ENCODE measurements at regions not wholly inside any gene's neighbourhood (a gene's known extent, or its start where the extent isn't known, plus 50 kb on each side); places are given as distances from the start of the nearest gene placed in this dataset.

DNA sequence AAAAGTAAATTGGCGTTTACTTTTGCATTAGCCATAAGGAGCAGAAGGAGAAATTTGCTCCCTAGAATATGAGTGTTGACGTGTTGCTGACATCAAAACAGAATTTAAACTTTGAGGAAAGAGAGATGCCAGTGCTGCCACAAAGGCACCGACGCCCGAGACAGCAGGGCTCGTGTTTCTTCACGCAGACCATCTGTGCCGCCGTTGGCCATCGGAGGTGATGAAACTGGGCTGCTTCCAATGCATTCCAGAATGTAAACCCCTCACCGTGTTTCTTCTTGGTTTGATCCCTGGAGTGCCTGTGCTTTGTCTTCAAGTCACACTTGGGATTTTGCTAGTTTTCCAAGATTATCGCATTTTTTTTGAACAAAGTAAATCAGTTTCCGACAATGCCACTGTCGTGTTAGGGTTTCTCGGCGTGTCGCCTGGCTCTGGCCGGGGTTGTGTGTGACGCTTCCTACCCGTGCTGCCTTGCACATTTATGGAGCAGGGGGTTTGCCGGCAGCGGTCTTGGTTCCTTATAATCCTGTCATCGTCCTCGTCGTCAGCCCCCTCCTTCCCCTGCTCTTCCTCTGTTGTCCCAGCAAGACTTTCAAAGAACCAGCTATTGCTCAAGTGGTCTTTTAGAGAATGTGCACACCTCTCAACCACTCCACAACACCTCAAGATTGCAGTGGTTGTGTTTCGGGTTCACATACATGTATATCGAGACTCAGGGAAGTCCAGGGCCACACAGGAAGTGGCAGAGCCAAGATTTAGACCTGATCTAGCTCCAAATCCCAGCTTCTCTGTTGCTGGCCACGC, 103.9 kb downstream of the METRNL start:
- no peaks in the 10 kb centered on the region for H3K4me1 ChIP-seq (ENCODE audit: control insufficient read depth, insufficient read depth, low read length, poor library complexity, severe bottlenecking)
- H3K36me3 ChIP-seq (ENCODE audit: control insufficient read depth, insufficient read depth, low read length), result no peaks in the 10 kb centered on the region
- no peak overlapping the region for H3K27ac Mint-ChIP-seq
- H3K9me3 Mint-ChIP-seq, result peaks cover 0 to 3% (median 0%) of the 10 kb centered on the region in 7 donors
- DNase-seq (no peak), ATAC-seq (ENCODE audit: low read depth in 2 of 2) (no peak)
- no peak overlapping the region for H3K27ac ChIP-seq (ENCODE audit: insufficient read depth, low read length, poor library complexity, severe bottlenecking)
- peaks cover 4% of the 10 kb centered on the region for H3K27me3 Mint-ChIP-seq
- H3K4me3 Mint-ChIP-seq, result no peak overlapping the region
- no peaks in the 10 kb centered on the region for H3K36me3 Mint-ChIP-seq
- H3K9me3 ChIP-seq (ENCODE audit: control insufficient read depth in 2 of 2, low read length in 2 of 2), result no peaks in the 10 kb centered on the region
- H3K4me1 Mint-ChIP-seq, result peaks cover 0 to 3% (median 0%) of the 10 kb centered on the region in 4 donors
- H3K4me3 ChIP-seq (ENCODE audit: low read depth, low read length), result no peak overlapping the region
- H3K27me3 ChIP-seq (ENCODE audit: control insufficient read depth, insufficient read depth, low read length), result no peaks in the 10 kb centered on the region

DNA sequence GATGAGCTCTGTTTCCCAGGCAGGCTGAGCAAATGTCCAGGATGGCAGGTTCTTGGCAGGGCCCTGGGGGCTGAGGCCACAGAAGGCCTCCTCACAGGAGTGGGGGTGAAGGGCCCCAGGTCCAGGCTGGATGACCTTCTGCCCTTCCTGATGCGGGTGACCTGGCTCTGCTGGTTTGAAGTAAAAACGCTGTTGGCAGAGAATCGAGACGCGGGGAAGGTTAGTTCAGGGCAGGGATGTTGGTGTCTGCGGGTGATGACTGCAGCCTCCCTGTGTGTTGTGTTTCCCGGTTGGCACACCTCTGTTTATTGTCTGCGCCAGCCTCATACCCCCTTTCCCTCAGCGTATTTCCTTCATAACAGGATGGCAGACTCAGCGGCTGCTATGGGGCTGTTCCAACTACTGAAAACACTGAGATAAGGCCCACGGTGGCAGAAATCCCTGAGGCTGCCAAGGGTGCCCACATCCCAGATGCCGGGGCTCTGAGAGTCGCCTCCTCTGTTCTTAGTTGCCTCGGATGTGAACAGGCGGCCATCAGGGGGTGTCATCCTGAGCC, 104.6 kb downstream of the METRNL start:
- no peak for ATAC-seq (ENCODE audit: low read depth in 2 of 2)
- no peaks in the 10 kb centered on the region for H3K36me3 Mint-ChIP-seq

DNA sequence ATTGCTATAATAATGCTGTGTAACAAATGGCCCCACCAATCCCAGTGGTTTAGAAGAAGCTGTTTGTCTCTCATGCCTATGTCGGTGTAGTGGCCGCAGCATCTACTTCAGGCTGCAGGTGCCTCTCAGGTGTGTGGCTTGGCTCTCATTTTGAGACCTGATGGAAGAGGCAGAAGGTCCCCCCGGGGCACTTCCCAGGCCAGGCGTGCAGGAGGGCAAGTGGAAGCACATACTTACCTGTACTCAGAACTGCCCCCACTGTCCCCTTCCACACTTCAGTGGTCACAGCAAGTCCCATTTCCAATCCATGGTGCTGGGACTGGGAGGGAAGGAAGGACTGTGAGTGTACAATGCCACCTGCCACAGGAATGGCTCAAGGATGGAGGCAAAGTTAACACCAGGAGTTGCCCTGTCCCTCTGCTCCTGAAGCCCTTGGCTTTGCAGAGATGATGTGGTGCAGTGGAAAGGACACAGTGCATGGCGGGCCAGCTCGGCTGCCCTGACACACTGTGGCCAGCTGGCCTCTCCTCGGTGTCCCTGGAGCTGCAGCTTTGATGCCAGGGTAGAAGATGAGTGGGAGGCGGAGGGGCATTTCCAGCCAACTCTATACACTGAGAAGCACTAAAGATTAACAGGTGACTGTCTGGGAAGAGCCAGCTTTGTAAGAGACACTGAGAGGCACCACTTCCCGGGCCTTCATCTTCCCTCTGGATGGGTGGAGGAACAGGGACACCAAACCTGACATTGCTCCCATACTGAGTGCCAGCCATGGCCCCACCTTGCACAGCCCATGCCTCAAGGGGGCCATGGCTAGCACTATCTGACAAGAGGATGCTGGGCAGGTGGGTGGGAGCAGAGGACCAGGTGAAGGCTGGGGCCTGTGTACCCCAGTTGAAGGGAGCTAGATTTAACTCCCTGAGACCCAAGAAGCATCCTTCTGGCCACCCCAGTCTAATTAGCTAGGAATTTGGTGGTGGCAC, 105.9 kb downstream of the METRNL start:
- ATAC-seq (ENCODE audit: low read depth in 2 of 2) (no peak), DNase-seq (no peak)
- H3K4me1 Mint-ChIP-seq, result peaks cover 0 to 3% (median 0%) of the 10 kb centered on the region in 4 donors
- no peaks in the 10 kb centered on the region for H3K9me3 ChIP-seq (ENCODE audit: control insufficient read depth in 2 of 2, low read length in 2 of 2)
- H3K27ac Mint-ChIP-seq, result peak overlapping the region in 1 of 3 donors; percentile 32
- H3K27ac ChIP-seq (ENCODE audit: insufficient read depth, low read length, poor library complexity, severe bottlenecking), result no peak overlapping the region
- H3K4me1 ChIP-seq (ENCODE audit: control insufficient read depth, insufficient read depth, low read length, poor library complexity, severe bottlenecking), result no peaks in the 10 kb centered on the region
- no peak overlapping the region for H3K4me3 Mint-ChIP-seq
- peaks cover 9% of the 10 kb centered on the region for H3K27me3 Mint-ChIP-seq
- no peaks in the 10 kb centered on the region for H3K36me3 Mint-ChIP-seq
- H3K4me3 ChIP-seq (ENCODE audit: low read depth, low read length), result no peak overlapping the region
- H3K9me3 Mint-ChIP-seq, result peaks cover 0 to 3% (median 0%) of the 10 kb centered on the region in 7 donors
- no peaks in the 10 kb centered on the region for H3K36me3 ChIP-seq (ENCODE audit: control insufficient read depth, insufficient read depth, low read length)
- no peaks in the 10 kb centered on the region for H3K27me3 ChIP-seq (ENCODE audit: control insufficient read depth, insufficient read depth, low read length)

More for the DNA sequence above, 104.6 kb downstream of the METRNL start:
- Histone ChIP-seq H3K36me3 (ENCODE audit: control insufficient read depth, insufficient read depth, low read length) (no peaks in the 10 kb centered on the region), H3K27me3 (ENCODE audit: control insufficient read depth, insufficient read depth, low read length) (no peaks in the 10 kb centered on the region), H3K4me1 (ENCODE audit: control insufficient read depth, insufficient read depth, low read length, poor library complexity, severe bottlenecking) (no peaks in the 10 kb centered on the region), H3K9me3 (ENCODE audit: control insufficient read depth in 2 of 2, low read length in 2 of 2) (no peaks in the 10 kb centered on the region), H3K27ac (ENCODE audit: insufficient read depth, low read length, poor library complexity, severe bottlenecking) (no peak overlapping the region), H3K4me3 (ENCODE audit: low read depth, low read length) (no peak overlapping the region)
- H3K4me3 Mint-ChIP-seq, result no peak overlapping the region
- H3K4me1 Mint-ChIP-seq, result peaks cover 0 to 3% (median 0%) of the 10 kb centered on the region in 4 donors
- DNase-seq, result no peak
- H3K9me3 Mint-ChIP-seq, result peaks cover 0 to 3% (median 0%) of the 10 kb centered on the region in 7 donors
- H3K27ac Mint-ChIP-seq, result no peak overlapping the region
- peaks cover 9% of the 10 kb centered on the region for H3K27me3 Mint-ChIP-seq

DNA sequence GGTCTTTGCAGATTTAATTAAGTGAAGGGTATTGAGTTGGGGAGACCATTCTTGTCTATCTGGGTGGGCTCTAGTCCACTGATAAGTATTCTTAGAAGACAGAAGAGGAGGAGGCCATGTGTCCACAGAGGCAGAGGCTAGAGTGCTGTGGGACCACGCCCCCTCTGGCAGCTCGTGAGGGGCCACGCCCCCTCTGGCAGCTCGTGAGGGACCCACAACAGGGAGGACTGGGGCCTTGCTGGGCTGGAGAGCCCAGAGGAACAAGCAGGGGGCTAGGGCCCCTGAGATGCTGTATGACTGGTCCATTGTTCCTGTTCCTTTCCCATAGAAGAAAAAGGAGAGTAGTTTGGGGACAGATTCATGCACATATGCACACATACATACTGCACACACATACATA, 106.8 kb downstream of the METRNL start:
- Mint-ChIP-seq H3K4me1 (peaks cover 0 to 3% (median 0%) of the 10 kb centered on the region in 4 donors), H3K36me3 (no peaks in the 10 kb centered on the region), H3K9me3 (peaks cover 0 to 4% (median 0%) of the 10 kb centered on the region in 7 donors), H3K4me3 (no peak overlapping the region), H3K27me3 (peaks cover 9% of the 10 kb centered on the region), H3K27ac (no peak overlapping the region)
- Histone ChIP-seq H3K27me3 (ENCODE audit: control insufficient read depth, insufficient read depth, low read length) (no peaks in the 10 kb centered on the region), H3K4me1 (ENCODE audit: control insufficient read depth, insufficient read depth, low read length, poor library complexity, severe bottlenecking) (no peaks in the 10 kb centered on the region), H3K9me3 (ENCODE audit: control insufficient read depth in 2 of 2, low read length in 2 of 2) (no peaks in the 10 kb centered on the region), H3K4me3 (ENCODE audit: low read depth, low read length) (no peak overlapping the region), H3K36me3 (ENCODE audit: control insufficient read depth, insufficient read depth, low read length) (no peaks in the 10 kb centered on the region), H3K27ac (ENCODE audit: insufficient read depth, low read length, poor library complexity, severe bottlenecking) (no peak overlapping the region)
- ATAC-seq (ENCODE audit: low read depth in 2 of 2), result no peak
- no peak for DNase-seq

DNA sequence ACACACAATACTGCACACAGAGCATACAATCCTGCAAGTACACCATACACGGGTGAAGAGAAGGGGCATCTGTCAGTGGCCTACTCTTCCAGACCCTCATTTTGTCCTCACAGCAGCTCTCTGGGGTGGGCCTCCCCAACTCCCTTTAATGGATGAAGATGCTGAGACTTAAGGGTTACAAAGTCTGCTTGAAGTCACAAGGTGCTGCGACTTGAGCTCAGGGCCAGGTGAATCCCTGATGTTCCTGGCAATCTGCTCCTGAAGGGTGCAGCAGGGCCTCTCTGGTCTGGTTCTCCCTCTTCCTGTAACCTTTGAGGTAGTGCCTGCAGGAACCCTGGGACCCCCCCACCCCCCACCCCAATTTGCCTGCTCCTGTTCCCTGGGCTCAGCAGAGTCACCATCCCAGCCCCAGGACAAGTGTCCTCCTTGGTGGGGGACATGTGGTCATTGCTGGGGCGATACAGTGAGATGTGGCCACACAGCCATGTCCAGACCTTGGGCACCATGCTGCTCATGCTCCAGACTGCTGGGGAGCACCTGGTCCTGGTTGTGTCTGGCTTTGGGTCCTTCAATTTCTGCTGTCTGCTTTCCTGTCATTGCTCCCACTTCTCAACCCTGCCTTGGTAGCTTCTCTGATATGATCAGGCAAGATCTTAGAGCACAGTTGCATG, 107.5 kb downstream of the METRNL start:
- Mint-ChIP-seq H3K4me3 (no peak overlapping the region), H3K27me3 (peaks cover 9% of the 10 kb centered on the region), H3K4me1 (peaks cover 0 to 3% (median 0%) of the 10 kb centered on the region in 4 donors), H3K36me3 (no peaks in the 10 kb centered on the region), H3K9me3 (peaks cover 0 to 4% (median 0%) of the 10 kb centered on the region in 7 donors), H3K27ac (no peak overlapping the region)
- H3K27ac ChIP-seq (ENCODE audit: insufficient read depth, low read length, poor library complexity, severe bottlenecking), result no peak overlapping the region
- ATAC-seq (ENCODE audit: low read depth in 2 of 2) (no peak), DNase-seq (no peak)
- no peaks in the 10 kb centered on the region for H3K27me3 ChIP-seq (ENCODE audit: control insufficient read depth, insufficient read depth, low read length)
- no peaks in the 10 kb centered on the region for H3K9me3 ChIP-seq (ENCODE audit: control insufficient read depth in 2 of 2, low read length in 2 of 2)
- no peaks in the 10 kb centered on the region for H3K4me1 ChIP-seq (ENCODE audit: control insufficient read depth, insufficient read depth, low read length, poor library complexity, severe bottlenecking)
- no peaks in the 10 kb centered on the region for H3K36me3 ChIP-seq (ENCODE audit: control insufficient read depth, insufficient read depth, low read length)
- H3K4me3 ChIP-seq (ENCODE audit: low read depth, low read length), result no peak overlapping the region

DNA sequence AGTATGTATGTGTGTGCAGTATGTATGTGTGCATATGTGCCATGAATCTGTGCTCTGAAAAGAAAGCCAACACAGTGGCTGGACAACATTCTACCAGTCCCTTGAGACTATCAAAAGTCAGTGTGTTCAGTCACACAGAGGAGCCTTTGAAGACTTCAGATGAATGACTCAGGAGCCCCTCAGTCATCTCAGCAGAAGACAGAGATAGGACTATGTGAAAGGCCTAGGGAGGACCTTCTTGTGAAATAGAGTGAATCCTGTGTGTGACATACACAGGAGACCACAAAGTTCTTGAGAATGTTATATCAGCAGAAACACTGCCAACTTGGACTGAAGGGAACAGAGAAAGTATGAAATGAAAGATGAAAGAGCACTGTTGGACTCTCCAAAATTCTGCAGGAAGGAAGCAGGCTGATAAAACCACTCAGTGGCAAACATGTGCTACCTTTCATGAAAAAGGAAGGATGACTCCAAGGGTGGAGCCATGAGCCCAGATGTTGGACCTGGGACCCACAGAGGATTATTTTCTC, 108.4 kb downstream of the METRNL start:
- ATAC-seq (ENCODE audit: low read depth in 2 of 2) (no peak), DNase-seq (no peak)
- H3K36me3 Mint-ChIP-seq, result no peaks in the 10 kb centered on the region
- no peaks in the 10 kb centered on the region for H3K4me1 ChIP-seq (ENCODE audit: control insufficient read depth, insufficient read depth, low read length, poor library complexity, severe bottlenecking)
- no peak overlapping the region for H3K4me3 ChIP-seq (ENCODE audit: low read depth, low read length)
- no peaks in the 10 kb centered on the region for H3K9me3 ChIP-seq (ENCODE audit: control insufficient read depth in 2 of 2, low read length in 2 of 2)
- no peaks in the 10 kb centered on the region for H3K27me3 ChIP-seq (ENCODE audit: control insufficient read depth, insufficient read depth, low read length)
- H3K9me3 Mint-ChIP-seq, result peaks cover 0 to 4% (median 0%) of the 10 kb centered on the region in 7 donors
- H3K27ac ChIP-seq (ENCODE audit: insufficient read depth, low read length, poor library complexity, severe bottlenecking), result no peak overlapping the region
- no peak overlapping the region for H3K4me3 Mint-ChIP-seq
- peaks cover 9% of the 10 kb centered on the region for H3K27me3 Mint-ChIP-seq
- H3K27ac Mint-ChIP-seq, result peak overlapping the region in 2 of 3 donors; percentile 39 to 50
- H3K36me3 ChIP-seq (ENCODE audit: control insufficient read depth, insufficient read depth, low read length), result no peaks in the 10 kb centered on the region
- H3K4me1 Mint-ChIP-seq, result no peaks in the 10 kb centered on the region
